H9 (cell line): ENCODE measurements at regions not wholly inside any gene's neighbourhood (a gene's known extent, or its start where the extent isn't known, plus 50 kb on each side); places are given as distances from the start of the nearest gene placed in this dataset.

Source experiments
- DNase-seq: peaks from one replicate; pipeline ENCODE4 v3.0.0-alpha.2; 2017
- H2AFZ ChIP-seq: one replicate; pipeline ENCODE4 v1.6.1; 2013; ENCODE audit warnings: mild to moderate bottlenecking, low read length, control low read depth, moderate library complexity
- H2AK5ac ChIP-seq: 2 replicates; pipeline ENCODE4 v1.6.1; 2013; ENCODE audit warnings: low read length, control low read depth, mixed read lengths; ENCODE audit not compliant: insufficient read length
- H2BK120ac ChIP-seq: one replicate; pipeline ENCODE4 v1.6.1; 2013; ENCODE audit warnings: low read depth, mild to moderate bottlenecking, low read length, control low read depth, inconsistent platforms; ENCODE audit not compliant: poor library complexity, severe bottlenecking
- H2BK12ac ChIP-seq: 2 replicates; pipeline ENCODE4 v1.6.1; 2013; ENCODE audit warnings: low read length, control low read depth, mixed read lengths, low read depth; ENCODE audit not compliant: insufficient read length
- H2BK15ac ChIP-seq: 2 replicates; pipeline ENCODE4 v1.6.1; 2013; ENCODE audit warnings: low read depth, low read length, control low read depth
- H2BK20ac ChIP-seq: one replicate; pipeline ENCODE4 v1.6.1; 2013; ENCODE audit warnings: low read depth, mild to moderate bottlenecking, low read length, control low read depth, inconsistent platforms; ENCODE audit not compliant: poor library complexity, severe bottlenecking
- H2BK5ac ChIP-seq: 2 replicates; pipeline ENCODE4 v1.6.1; 2013; ENCODE audit warnings: low read length, control low read depth, mixed read lengths; ENCODE audit not compliant: insufficient read length
- H3K14ac ChIP-seq: 2 replicates; pipeline ENCODE4 v1.6.1; 2013; ENCODE audit warnings: low read length, control low read depth; ENCODE audit not compliant: insufficient read depth
- H3K18ac ChIP-seq: 2 replicates; pipeline ENCODE4 v1.6.1; 2013; ENCODE audit warnings: low read depth, mild to moderate bottlenecking, mixed read lengths, low read length, control low read depth; ENCODE audit not compliant: insufficient read length
- H3K23ac ChIP-seq: 2 replicates; pipeline ENCODE4 v1.6.1; 2013; ENCODE audit warnings: low read length, control low read depth, mixed read lengths, low read depth; ENCODE audit not compliant: insufficient read length
- H3K23me2 ChIP-seq: 2 replicates; pipeline ENCODE4 v1.6.1; 2013; ENCODE audit warnings: low read depth, mild to moderate bottlenecking, mixed read lengths, low read length, control low read depth; ENCODE audit not compliant: insufficient read length, poor library complexity, severe bottlenecking
- H3K27ac ChIP-seq: 2 replicates; pipeline ENCODE4 v1.5.1; 2013; ENCODE audit warnings: low read length, control low read depth, mixed read lengths, low read depth; ENCODE audit not compliant: insufficient read length
- H3K27me3 ChIP-seq: 2 replicates; pipeline ENCODE4 v1.6.1; 2013; ENCODE audit warnings: low read length, control low read depth, inconsistent platforms; ENCODE audit not compliant: insufficient read depth
- H3K4ac ChIP-seq: 2 replicates; pipeline ENCODE4 v1.6.1; 2013; ENCODE audit warnings: low read depth, mild to moderate bottlenecking, control low read depth, inconsistent platforms, low read length, moderate library complexity
- H3K4me1 ChIP-seq: 2 replicates; pipeline ENCODE4 v1.6.1; 2013; ENCODE audit warnings: low read length, control low read depth, inconsistent platforms; ENCODE audit not compliant: insufficient read depth
- H3K4me2 ChIP-seq: 2 replicates; pipeline ENCODE4 v1.6.1; 2013; ENCODE audit warnings: low read length, control low read depth, mixed read lengths; ENCODE audit not compliant: insufficient read length, insufficient read depth
- H3K56ac ChIP-seq: 2 replicates; pipeline ENCODE4 v1.6.1; 2013; ENCODE audit warnings: low read depth, mild to moderate bottlenecking, mixed read lengths, low read length, control low read depth; ENCODE audit not compliant: insufficient read length
- H3K79me1 ChIP-seq: 2 replicates; pipeline ENCODE4 v1.6.1; 2013; ENCODE audit warnings: low read depth, mild to moderate bottlenecking, moderate library complexity, low read length, control low read depth, inconsistent platforms; ENCODE audit not compliant: insufficient read depth, poor library complexity, severe bottlenecking
- H3K79me2 ChIP-seq: 2 replicates; pipeline ENCODE4 v1.6.1; 2013; ENCODE audit warnings: low read length, control low read depth, inconsistent platforms; ENCODE audit not compliant: insufficient read depth
- H3K9ac ChIP-seq: 2 replicates; pipeline ENCODE4 v1.6.1; 2013; ENCODE audit warnings: low read length, control low read depth, mixed read lengths; ENCODE audit not compliant: insufficient read length; ENCODE audit errors: extremely low read depth
- H3K9me3 ChIP-seq: one replicate; pipeline ENCODE4 v1.6.1; 2013; ENCODE audit warnings: low read depth, low read length, inconsistent platforms; ENCODE audit not compliant: control insufficient read depth
- H3T11ph ChIP-seq: one replicate; pipeline ENCODE4 v1.6.1; 2013; ENCODE audit warnings: mild to moderate bottlenecking, low read length, control low read depth, inconsistent platforms
- H4K20me1 ChIP-seq: one replicate; pipeline ENCODE4 v1.6.1; 2013; ENCODE audit not compliant: control insufficient read depth, insufficient read length, insufficient read depth
- H4K5ac ChIP-seq: 2 replicates; pipeline ENCODE4 v1.6.1; 2013; ENCODE audit warnings: low read depth, mild to moderate bottlenecking, mixed read lengths, low read length, control low read depth; ENCODE audit not compliant: insufficient read length
- H4K8ac ChIP-seq: replicated peaks from 2 replicates; pipeline ENCODE4 v1.6.1; 2013; ENCODE audit warnings: low read length, control low read depth, mixed read lengths, low read depth; ENCODE audit not compliant: insufficient read length
- H4K91ac ChIP-seq: 2 replicates; pipeline ENCODE4 v1.6.1; 2013; ENCODE audit warnings: low read depth, mild to moderate bottlenecking, moderate library complexity, mixed read lengths, low read length, control low read depth; ENCODE audit not compliant: insufficient read length
- H3K27ac Mint-ChIP-seq, 3 experiments: 2 replicates in 2 of 3; 3 replicates in 1 of 3; pipeline ENCODE4 v1.8.0; 2020 to 2021; ENCODE audit warnings: mixed read lengths in 3 of 3, mild to moderate bottlenecking in 1 of 3, moderate library complexity in 1 of 3
- H3K27me3 Mint-ChIP-seq: 2 replicates; pipeline ENCODE4 v1.8.0; 2021; ENCODE audit warnings: low read depth, mild to moderate bottlenecking, moderate library complexity, mixed read lengths
- H3K36me3 Mint-ChIP-seq, 3 experiments: 2 replicates in 2 of 3; 3 replicates in 1 of 3; pipeline ENCODE4 v1.8.0; 2020 to 2021; ENCODE audit warnings: low read depth in 3 of 3, mixed read lengths in 3 of 3; ENCODE audit not compliant: insufficient read depth in 1 of 3
- H3K4me1 Mint-ChIP-seq, 2 experiments: 2 replicates each; pipeline ENCODE4 v1.8.0; 2020; ENCODE audit warnings: mixed read lengths in 2 of 2
- H3K4me3 Mint-ChIP-seq, 2 experiments: 2 replicates in 1 of 2; 3 replicates in 1 of 2; pipeline ENCODE4 v1.8.0; 2020 to 2021; ENCODE audit warnings: mild to moderate bottlenecking in 2 of 2, mixed read lengths in 2 of 2, moderate library complexity in 1 of 2
- H3K9me3 Mint-ChIP-seq, 2 experiments: 2 replicates in 1 of 2; 3 replicates in 1 of 2; pipeline ENCODE4 v1.8.0; 2020; ENCODE audit warnings: mild to moderate bottlenecking in 2 of 2, mixed read lengths in 2 of 2, moderate library complexity in 1 of 2
- CTCF ChIP-seq: fragments of 200-600 bp; sonication (generic); conservative IDR thresholded peaks from 3 replicates; pipeline ENCODE4 v1.8.0; 2021; ENCODE audit warnings: antibody characterized with exemption, mild to moderate bottlenecking

GRCh38 chr12:91516695-91517047 is 334.1 kb upstream of the DCN start:
- Mint-ChIP-seq H3K27ac (no peak overlapping the region), H3K36me3 (no peaks in the 10 kb centered on the region), H3K9me3 (peaks cover 0 to 3% of the 10 kb centered on the region in 2 experiments; a peak in 3 of 5 replicates), H3K27me3 (no peaks in the 10 kb centered on the region), H3K4me1 (peaks cover 24 to 26% of the 10 kb centered on the region in 2 experiments), H3K4me3 (no peak overlapping the region)
- H2AFZ ChIP-seq: no peak overlapping the region
- H3K4ac ChIP-seq: no peak overlapping the region
- no peak overlapping the region for H2BK5ac ChIP-seq
- no peak for DNase-seq
- H2BK20ac ChIP-seq: no peak overlapping the region
- H4K8ac ChIP-seq: no peak overlapping the region
- no peaks in the 10 kb centered on the region for H3K9me3 ChIP-seq
- H3K23me2 ChIP-seq: no peaks in the 10 kb centered on the region
- no peaks in the 10 kb centered on the region for H4K20me1 ChIP-seq
- no peak overlapping the region for H4K5ac ChIP-seq
- no peaks in the 10 kb centered on the region for H3K79me1 ChIP-seq
- no peak for TF ChIP-seq CTCF
- no peak overlapping the region for H3T11ph ChIP-seq
- no peaks in the 10 kb centered on the region for H3K79me2 ChIP-seq
- no peak overlapping the region for H3K27ac ChIP-seq
- H4K91ac ChIP-seq: no peak overlapping the region
- H3K18ac ChIP-seq: no peak overlapping the region
- no peak overlapping the region for H2AK5ac ChIP-seq
- H3K4me1 ChIP-seq: peaks cover 9% of the 10 kb centered on the region; the same call in 1 of the 2 replicates
- H3K14ac ChIP-seq: no peak overlapping the region
- H3K23ac ChIP-seq: no peak overlapping the region
- no peak overlapping the region for H3K56ac ChIP-seq
- H3K27me3 ChIP-seq: no peaks in the 10 kb centered on the region
- H2BK15ac ChIP-seq: no peak overlapping the region
- no peak overlapping the region for H2BK120ac ChIP-seq
- no peak overlapping the region for H3K4me2 ChIP-seq
- H2BK12ac ChIP-seq: no peak overlapping the region
- H3K9ac ChIP-seq: no peak overlapping the region
